HepG2 (cell line): ENCODE measurements at regions not wholly inside any gene's neighbourhood (a gene's known extent, or its start where the extent isn't known, plus 50 kb on each side); places are given as distances from the start of the nearest gene placed in this dataset.
A peak's percentile ranks its signal among the peaks of the same experiment; 100 is the strongest.
"Not testable (repeated sequence)": the region's sequence is repeated elsewhere in the genome, so short reads cannot be mapped to it uniquely, and the experiment has no call there.

Source experiments
- ETV5 ChIP-seq: IDR thresholded peaks from 2 replicates; pipeline ENCODE4 v1.6.1; 2018; ENCODE audit warnings: missing biosample characterization, missing genetic modification reagents, inconsistent platforms, borderline replicate concordance
- FOXK1 ChIP-seq: sonication (generic); formaldehyde crosslinking; IDR thresholded peaks from 2 replicates; pipeline ENCODE4 v1.4.0; 2020; ENCODE audit warnings: low read depth, missing genetic modification reagents, borderline replicate concordance
- HNF1A ChIP-seq, 2 experiments: sonication (generic) in 1 of 2; formaldehyde crosslinking in 1 of 2; IDR thresholded peaks; 2 replicates each; pipeline versions ENCODE4 v1.4.0 to v1.6.1; 2016 to 2020; ENCODE audit warnings: borderline replicate concordance in 1 of 2, low read depth in 1 of 2, mild to moderate bottlenecking in 1 of 2, missing genetic modification reagents in 1 of 2
- HNF4A ChIP-seq: sonication (generic); formaldehyde crosslinking; IDR thresholded peaks from 2 replicates; pipeline ENCODE4 v1.4.0; 2020; ENCODE audit warnings: missing genetic modification reagents
- HOXA3 ChIP-seq: sonication (generic); formaldehyde crosslinking; IDR thresholded peaks from 2 replicates; pipeline ENCODE4 v1.5.0; 2020; ENCODE audit warnings: missing genetic modification reagents
- NONO ChIP-seq, 2 experiments: fragments of 450-650 bp in 1 of 2; sonication (generic) in 1 of 2; formaldehyde crosslinking in 1 of 2; IDR thresholded peaks in 1 of 2; conservative IDR thresholded peaks in 1 of 2; 2 replicates each; pipeline versions ENCODE4 v1.6.1 to v1.8.0; 2017 to 2022; ENCODE audit warnings: mild to moderate bottlenecking in 1 of 2, missing genetic modification reagents in 1 of 2, moderate library complexity in 1 of 2
- NR2F6 ChIP-seq, 2 experiments: IDR thresholded peaks; 2 replicates each; pipeline ENCODE4 v1.6.1; 2016; ENCODE audit warnings: antibody characterized with exemption in 1 of 2, mild to moderate bottlenecking in 1 of 2
- RXRB ChIP-seq: IDR thresholded peaks from 2 replicates; pipeline ENCODE4 v1.6.1; 2016; ENCODE audit warnings: borderline replicate concordance, missing genetic modification reagents, missing compliant biosample characterization
- STAG1 ChIP-seq: sonication (generic); formaldehyde crosslinking; IDR thresholded peaks from 2 replicates; pipeline ENCODE4 v1.4.0; 2020; ENCODE audit warnings: missing genetic modification reagents
- WIZ ChIP-seq: sonication (generic); formaldehyde crosslinking; IDR thresholded peaks from 2 replicates; pipeline ENCODE4 v1.5.1; 2020; ENCODE audit warnings: mild to moderate bottlenecking, missing genetic modification reagents
- YEATS2 ChIP-seq: sonication (generic); formaldehyde crosslinking; IDR thresholded peaks from 2 replicates; pipeline ENCODE4 v1.4.0; 2020; ENCODE audit warnings: missing genetic modification reagents, borderline replicate concordance
- YY1 ChIP-seq: IDR thresholded peaks from 2 replicates; pipeline ENCODE4 v1.6.1; 2011; ENCODE audit warnings: low read length, low read depth, moderate library complexity, mild to moderate bottlenecking; ENCODE audit not compliant: insufficient read depth, insufficient replicate concordance
- ZGPAT ChIP-seq: IDR thresholded peaks from 2 replicates; pipeline ENCODE4 v1.6.1; 2016; ENCODE audit warnings: mild to moderate bottlenecking
- ZHX2 ChIP-seq, 2 experiments: sonication (generic) in 1 of 2; formaldehyde crosslinking in 1 of 2; IDR thresholded peaks; 2 replicates each; pipeline versions ENCODE4 v1.6.1 to v1.9.0; 2014 to 2022; ENCODE audit warnings: antibody characterized with exemption in 1 of 2, borderline replicate concordance in 1 of 2, inconsistent platforms in 1 of 2, low read depth in 1 of 2, missing genetic modification reagents in 1 of 2
- ZNF501 ChIP-seq: sonication (generic); formaldehyde crosslinking; IDR thresholded peaks from 2 replicates; pipeline ENCODE4 v1.5.1; 2020; ENCODE audit warnings: mild to moderate bottlenecking, moderate library complexity, missing genetic modification reagents

- TF ChIP-seq ZGPAT (peak; percentile 60; the same call in 1 of the 2 replicates), HNF4A (CRISPR knock-in tag) (peak; percentile 91), STAG1 (0 out of 2 replicates have a peak, but pooled peaks have one; percentile 2), WIZ (CRISPR knock-in tag) (0 out of 2 replicates have a peak, but pooled peaks have one; percentile 55), RXRB (CRISPR knock-in tag) (peak; percentile 39; the same call in 1 of the 2 replicates), ZHX2 (IDR thresholded peaks at IDR 0.05; ENCODE audit: low read depth) (0 out of 2 replicates have a peak, but pooled peaks have one; percentile 42), HNF1A (CRISPR knock-in tag; IDR thresholded peaks at IDR 0.05; ENCODE audit: borderline replicate concordance) (0 out of 2 replicates have a peak, but pooled peaks have one; percentile 21), ZNF501 (CRISPR knock-in tag) (peak; percentile 49; the same call in 1 of the 2 replicates), YY1 (peak; percentile 86), YEATS2 (CRISPR knock-in tag) (peak; percentile 59; the same call in 1 of the 2 replicates), NONO (CRISPR knock-in tag; conservative IDR thresholded peaks at IDR 0.05) (0 out of 2 replicates have a peak, but pooled peaks have one; percentile 29), ETV5 (CRISPR knock-in tag) (peak; percentile 58; the same call in 1 of the 2 replicates), FOXK1 (CRISPR knock-in tag) (0 out of 2 replicates have a peak, but pooled peaks have one; percentile 63), NR2F6 (CRISPR knock-in tag; IDR thresholded peaks at IDR 0.05) (0 out of 2 replicates have a peak, but pooled peaks have one; percentile 32), HOXA3 (peak; percentile 73)
- TF ChIP-seq ZHX2 (CRISPR knock-in tag; IDR thresholded peaks at IDR 0.05; ENCODE audit: borderline replicate concordance); HNF1A (IDR thresholded peaks at IDR 0.05; ENCODE audit: low read depth); NONO (IDR thresholded peaks at IDR 0.05); NR2F6 (IDR thresholded peaks at IDR 0.05): not testable (repeated sequence)
Observed at GRCh38 chr4:85043812-85044496, 77.5 kb upstream of the WDFY3 start (continued).
